SK-N-SH (cell line): ENCODE measurements at regions not wholly inside any gene's neighbourhood (a gene's known extent, or its start where the extent isn't known, plus 50 kb on each side); places are given as distances from the start of the nearest gene placed in this dataset.

Experiments used
- CTCF ChIA-PET: fragments of 300-600, 350-600 bp; formaldehyde crosslinking; extraction: SDS; loops from one replicate; lab custom pipeline; 2021; lab: Yijun Ruan, JAX
- POLR2A ChIA-PET: fragments of 350-600 bp; sonication (Branson Sonifier 250); formaldehyde crosslinking; extraction: SDS; loops from one replicate; lab custom pipeline; 2020; ENCODE audit warnings: antibody characterized with exemption, inconsistent platforms; lab: Yijun Ruan, JAX
- DNase-seq: peaks from one replicate; pipeline ENCODE4 v3.0.0; 2012
- H2AFZ ChIP-seq: fragments of 200-600 bp; sonication (generic); 2 replicates; pipeline ENCODE4 v1.8.1; 2016; ENCODE audit warnings: antibody characterized with exemption, mild to moderate bottlenecking, low read depth
- H3F3A ChIP-seq: fragments of 200-600 bp; sonication (generic); replicated peaks from 2 replicates; pipeline ENCODE3; 2016; ENCODE audit warnings: antibody characterized with exemption, mild to moderate bottlenecking; ENCODE audit not compliant: insufficient read depth
- H3K27ac ChIP-seq, 2 experiments: fragments of 200-500 bp in 1 of 2; fragments of 200-600 bp in 1 of 2; sonication (Bioruptor generic) in 1 of 2; sonication (generic), shearing (Covaris generic) in 1 of 2; 2 replicates each; pipeline versions ENCODE4 v1.5.1 to v1.6.1; 2014 to 2016; ENCODE audit warnings: low read depth in 2 of 2, inconsistent platforms in 1 of 2, low read length in 1 of 2, mild to moderate bottlenecking in 1 of 2, mixed read lengths in 1 of 2
- H3K27me3 ChIP-seq: fragments of 200-600 bp; sonication (generic), shearing (Covaris generic); 2 replicates; pipeline ENCODE4 v1.6.1; 2016; ENCODE audit warnings: mixed run types; ENCODE audit not compliant: insufficient read depth
- H3K36me3 ChIP-seq, 2 experiments: fragments of 200-500 bp in 1 of 2; fragments of 200-600 bp in 1 of 2; sonication (Bioruptor generic) in 1 of 2; sonication (generic) in 1 of 2; replicated peaks in 1 of 2; 2 replicates each; pipeline versions ENCODE3 to v1.5.1; 2014 to 2016; ENCODE audit warnings: low read length in 1 of 2, mild to moderate bottlenecking in 1 of 2; ENCODE audit not compliant: insufficient read depth in 2 of 2, control insufficient read depth in 1 of 2
- H3K4me1 ChIP-seq, 2 experiments: fragments of 200-500 bp in 1 of 2; fragments of 200-600 bp in 1 of 2; sonication (Bioruptor generic) in 1 of 2; sonication (generic), shearing (Covaris generic) in 1 of 2; 2 replicates each; pipeline versions ENCODE4 v1.5.1 to v1.6.1; 2014 to 2016; ENCODE audit warnings: low read depth in 1 of 2, low read length in 1 of 2, mixed run types in 1 of 2; ENCODE audit not compliant: insufficient read depth in 2 of 2, control insufficient read depth in 1 of 2
- H3K4me2 ChIP-seq: fragments of 200-600 bp; sonication (generic), shearing (Covaris generic); 2 replicates; pipeline ENCODE4 v1.6.1; 2017; ENCODE audit warnings: mixed run types
- H3K4me3 ChIP-seq, 2 experiments: fragments of 200-500 bp in 1 of 2; fragments of 200-600 bp in 1 of 2; sonication (Bioruptor generic) in 1 of 2; sonication (generic), shearing (Covaris generic) in 1 of 2; 2 replicates each; pipeline versions ENCODE4 v1.5.1 to v1.8.1; 2014 to 2016; ENCODE audit warnings: low read depth in 2 of 2, inconsistent platforms in 1 of 2, low read length in 1 of 2, mild to moderate bottlenecking in 1 of 2, mixed read lengths in 1 of 2, moderate library complexity in 1 of 2
- H3K79me2 ChIP-seq: fragments of 200-600 bp; sonication (generic); 2 replicates; pipeline ENCODE4 v1.8.1; 2017; ENCODE audit warnings: mild to moderate bottlenecking; ENCODE audit not compliant: insufficient read depth
- H3K9ac ChIP-seq: fragments of 200-600 bp; sonication (generic); 2 replicates; pipeline ENCODE4 v1.6.1; 2017; ENCODE audit warnings: mixed run types
- H3K9me2 ChIP-seq: fragments of 200-600 bp; sonication (generic); 2 replicates; pipeline ENCODE4 v1.6.1; 2017; ENCODE audit warnings: mixed run types
- H3K9me3 ChIP-seq: fragments of 200-600 bp; sonication (generic); 2 replicates; pipeline ENCODE4 v1.6.1; 2017; ENCODE audit warnings: mixed run types, mild to moderate bottlenecking, moderate library complexity
- H4K20me1 ChIP-seq: fragments of 200-600 bp; sonication (generic); 2 replicates; pipeline ENCODE4 v1.6.1; 2017; ENCODE audit warnings: mild to moderate bottlenecking, mixed run types; ENCODE audit not compliant: insufficient read depth
- CTCF ChIP-seq: fragments of 200-600 bp; sonication (generic); IDR thresholded peaks from 2 replicates; pipeline ENCODE4 v1.6.1; 2017; ENCODE audit warnings: antibody characterized with exemption, mild to moderate bottlenecking, moderate library complexity
- FOSL2 ChIP-seq: IDR thresholded peaks from 2 replicates; pipeline ENCODE4 v1.4.0; 2012; ENCODE audit warnings: low read depth, mild to moderate bottlenecking, moderate library complexity, borderline replicate concordance
- FOXJ3 ChIP-seq: sonication (generic); formaldehyde crosslinking; IDR thresholded peaks from 2 replicates; pipeline ENCODE4 v1.5.1; 2020; ENCODE audit warnings: mild to moderate bottlenecking, missing genetic modification reagents
- FOXM1 ChIP-seq: IDR thresholded peaks from 2 replicates; pipeline ENCODE4 v1.4.0; 2012; ENCODE audit warnings: low read depth, mild to moderate bottlenecking
- JUND ChIP-seq: IDR thresholded peaks from 2 replicates; pipeline ENCODE4 v1.4.0; 2012
- MXI1 ChIP-seq: IDR thresholded peaks from 2 replicates; pipeline ENCODE4 v1.6.1; 2012; ENCODE audit warnings: mild to moderate bottlenecking, low read depth, low read length, improper control_type of control experiment
- NRF1 ChIP-seq: IDR thresholded peaks from 2 replicates; pipeline ENCODE4 v1.6.1; 2012; ENCODE audit warnings: low read depth, mild to moderate bottlenecking, low read length
- RCOR1 ChIP-seq: fragments of 150-350 bp; IDR thresholded peaks from 2 replicates; pipeline ENCODE4 v1.6.1; 2017; ENCODE audit warnings: antibody characterized with exemption, low read length
- REST ChIP-seq: IDR thresholded peaks from 2 replicates; pipeline ENCODE4 v1.6.1; 2012; ENCODE audit warnings: mild to moderate bottlenecking, low read depth, low read length, moderate library complexity
- RXRA ChIP-seq: IDR thresholded peaks from 2 replicates; pipeline ENCODE4 v1.4.0; 2012; ENCODE audit warnings: low read depth, mild to moderate bottlenecking, borderline replicate concordance
- SIN3A ChIP-seq: IDR thresholded peaks from 2 replicates; pipeline ENCODE4 v1.6.1; 2012; ENCODE audit warnings: low read depth, mild to moderate bottlenecking, low read length, moderate library complexity, borderline replicate concordance
- TCF12 ChIP-seq: IDR thresholded peaks from 2 replicates; pipeline ENCODE4 v1.4.0; 2012
- TEAD4 ChIP-seq: IDR thresholded peaks from 2 replicates; pipeline ENCODE4 v1.4.0; 2012; ENCODE audit warnings: mild to moderate bottlenecking, borderline replicate concordance; ENCODE audit not compliant: insufficient read depth
- WGBS: methylation state at CpG from one replicate; pipeline ENCODE4 v1.1.6; 2017; ENCODE audit warnings: low lambda C conversion rate; 5-methylcytosine and 5-hydroxymethylcytosine counted together
- TF ChIP-seq, protein P1 (sequence below): IDR thresholded peaks from 2 replicates; pipeline ENCODE4 v1.4.0; 2012; ENCODE audit warnings: low read depth
- TF ChIP-seq, protein P2 (sequence below): IDR thresholded peaks from 2 replicates; pipeline ENCODE4 v1.4.0; 2012; ENCODE audit warnings: low read depth, borderline replicate concordance
- TF ChIP-seq, protein P3 (sequence below): IDR thresholded peaks from 2 replicates; pipeline ENCODE4 v1.4.0; 2012; ENCODE audit warnings: low read depth, borderline replicate concordance

DNA sequence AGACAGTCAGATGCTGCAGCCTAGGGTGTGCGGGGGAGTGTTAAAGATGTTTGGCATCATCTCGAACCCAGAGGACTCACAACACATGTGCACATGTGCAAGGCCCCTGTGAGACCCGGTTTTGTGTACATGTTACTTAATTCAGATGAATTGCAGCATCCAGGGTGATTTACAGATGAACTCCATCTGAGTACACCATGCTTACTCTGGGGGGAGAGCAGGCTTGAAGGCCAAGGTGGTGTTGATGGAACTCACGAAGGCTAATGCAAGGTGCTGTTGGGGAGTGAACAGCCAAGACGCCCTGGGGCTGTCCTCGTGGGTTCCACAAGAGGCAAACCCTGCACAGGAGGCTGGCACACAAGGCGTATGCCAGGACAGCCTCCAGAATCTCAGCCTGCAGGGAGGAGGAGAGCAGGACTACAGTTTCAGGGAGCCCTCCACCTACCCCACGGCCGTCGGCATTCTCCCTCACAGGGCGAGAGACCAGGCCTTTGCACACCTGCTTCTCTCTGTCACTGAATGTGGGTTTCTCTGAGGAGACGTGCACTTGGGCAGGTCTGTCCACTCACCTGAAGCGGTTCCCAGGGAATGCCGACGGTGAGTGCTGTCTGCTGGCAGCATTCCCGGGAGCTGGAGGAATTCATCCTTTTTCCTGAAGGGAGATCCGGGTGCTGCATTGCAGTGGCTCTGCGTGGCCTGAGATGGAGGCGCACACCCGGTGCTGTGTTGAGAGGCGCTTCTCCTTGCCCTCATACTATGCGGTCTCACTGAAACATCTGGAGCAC is 178.5 kb upstream of the RNF32 start:
- 19% methylated on average over 11 of the region's 22 CpGs for WGBS
- H3K4me2 ChIP-seq = no peak overlapping the region
- H3F3A ChIP-seq = no peaks in the 10 kb centered on the region
- H3K27ac ChIP-seq = no peak overlapping the region
- H3K79me2 ChIP-seq = no peaks in the 10 kb centered on the region
- CTCF ChIA-PET = interaction anchor here (1.2 to 2.1 kb wide), 2 partner anchors 12 to 26 kb away, joined by 3 to 11 read pairs; no protein-coding TSS in a partner anchor
- no peaks in the 10 kb centered on the region for H4K20me1 ChIP-seq
- no peaks in the 10 kb centered on the region for H3K9me3 ChIP-seq
- no peaks in the 10 kb centered on the region for H3K4me1 ChIP-seq
- H3K36me3 ChIP-seq = no peaks in the 10 kb centered on the region
- H2AFZ ChIP-seq = no peak overlapping the region
- H3K9me2 ChIP-seq = no peaks in the 10 kb centered on the region
- POLR2A ChIA-PET = no interaction called here
- peaks cover 67% of the 10 kb centered on the region for H3K27me3 ChIP-seq
- DNase-seq = no peak
- H3K9ac ChIP-seq = no peak overlapping the region
- no peak overlapping the region for H3K4me3 ChIP-seq
- TF ChIP-seq, protein P1, sequence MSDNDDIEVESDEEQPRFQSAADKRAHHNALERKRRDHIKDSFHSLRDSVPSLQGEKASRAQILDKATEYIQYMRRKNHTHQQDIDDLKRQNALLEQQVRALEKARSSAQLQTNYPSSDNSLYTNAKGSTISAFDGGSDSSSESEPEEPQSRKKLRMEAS = no peak
- TF ChIP-seq FOSL2 = no peak
- TF ChIP-seq TCF12 = no peak
- TF ChIP-seq TEAD4 = no peak
- no peak for TF ChIP-seq RXRA
- TF ChIP-seq SIN3A = no peak
- TF ChIP-seq JUND = no peak
- TF ChIP-seq MXI1 = no peak
- TF ChIP-seq RCOR1 = no peak
- TF ChIP-seq, protein P2, sequence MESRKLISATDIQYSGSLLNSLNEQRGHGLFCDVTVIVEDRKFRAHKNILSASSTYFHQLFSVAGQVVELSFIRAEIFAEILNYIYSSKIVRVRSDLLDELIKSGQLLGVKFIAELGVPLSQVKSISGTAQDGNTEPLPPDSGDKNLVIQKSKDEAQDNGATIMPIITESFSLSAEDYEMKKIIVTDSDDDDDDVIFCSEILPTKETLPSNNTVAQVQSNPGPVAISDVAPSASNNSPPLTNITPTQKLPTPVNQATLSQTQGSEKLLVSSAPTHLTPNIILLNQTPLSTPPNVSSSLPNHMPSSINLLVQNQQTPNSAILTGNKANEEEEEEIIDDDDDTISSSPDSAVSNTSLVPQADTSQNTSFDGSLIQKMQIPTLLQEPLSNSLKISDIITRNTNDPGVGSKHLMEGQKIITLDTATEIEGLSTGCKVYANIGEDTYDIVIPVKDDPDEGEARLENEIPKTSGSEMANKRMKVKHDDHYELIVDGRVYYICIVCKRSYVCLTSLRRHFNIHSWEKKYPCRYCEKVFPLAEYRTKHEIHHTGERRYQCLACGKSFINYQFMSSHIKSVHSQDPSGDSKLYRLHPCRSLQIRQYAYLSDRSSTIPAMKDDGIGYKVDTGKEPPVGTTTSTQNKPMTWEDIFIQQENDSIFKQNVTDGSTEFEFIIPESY = no peak
- no peak for TF ChIP-seq CTCF
- no peak for TF ChIP-seq REST
- no peak for TF ChIP-seq NRF1
- TF ChIP-seq FOXM1 = no peak
- TF ChIP-seq FOXJ3 = no peak
- TF ChIP-seq, protein P3, sequence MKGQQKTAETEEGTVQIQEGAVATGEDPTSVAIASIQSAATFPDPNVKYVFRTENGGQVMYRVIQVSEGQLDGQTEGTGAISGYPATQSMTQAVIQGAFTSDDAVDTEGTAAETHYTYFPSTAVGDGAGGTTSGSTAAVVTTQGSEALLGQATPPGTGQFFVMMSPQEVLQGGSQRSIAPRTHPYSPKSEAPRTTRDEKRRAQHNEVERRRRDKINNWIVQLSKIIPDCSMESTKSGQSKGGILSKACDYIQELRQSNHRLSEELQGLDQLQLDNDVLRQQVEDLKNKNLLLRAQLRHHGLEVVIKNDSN = no peak
